Upper lobe of right lung (tissue), 1 donor: ENCODE measurements at regions not wholly inside any gene's neighbourhood (a gene's known extent, or its start where the extent isn't known, plus 50 kb on each side); places are given as distances from the start of the nearest gene placed in this dataset.

Source experiments
- ATAC-seq: fragments of 200-7000 bp; cut with Tn5 transposase; one replicate; pipeline ENCODE4 v1.9.1; 2020; ENCODE audit warnings: mild to moderate bottlenecking, moderate library complexity
- DNase-seq: peaks from one replicate; pipeline ENCODE4 v3.0.0-alpha.2; 2020
- H3K27ac ChIP-seq: fragments of 200-600 bp; one replicate; pipeline ENCODE4 v1.8.0; 2022
- H3K27me3 ChIP-seq: fragments of 200-600 bp; one replicate; pipeline ENCODE4 v1.8.0; 2022; ENCODE audit warnings: mild to moderate bottlenecking
- H3K36me3 ChIP-seq: fragments of 200-600 bp; one replicate; pipeline ENCODE4 v1.8.0; 2022
- H3K4me1 ChIP-seq: fragments of 200-600 bp; one replicate; pipeline ENCODE4 v1.8.0; 2022
- H3K4me3 ChIP-seq: fragments of 200-600 bp; one replicate; pipeline ENCODE4 v1.8.0; 2022; ENCODE audit warnings: mild to moderate bottlenecking
- H3K9me3 ChIP-seq: fragments of 200-600 bp; one replicate; pipeline ENCODE4 v1.8.0; 2022
- intact Hi-C: fragments of 100-400 bp; cut with DNase I; formaldehyde crosslinking; loops from one replicate; pipeline ENCODE4 v1.11.0; 2022
- TF ChIP-seq, protein P1 (sequence below): fragments of 200-600 bp; IDR thresholded peaks from one replicate; pipeline ENCODE4 v1.8.0; 2022; ENCODE audit warnings: antibody characterized with exemption
- donor health status: DM: no; HTN: yes; CAD: no; lungs with severe emphysema.

GRCh38 chr9:3049636-3050035 is 205.7 kb upstream of the PUM3 start:
- no peaks in the 10 kb centered on the region for H3K4me1 ChIP-seq
- intact Hi-C loops: no loop called here
- no peaks in the 10 kb centered on the region for H3K9me3 ChIP-seq
- no peak overlapping the region for H3K27ac ChIP-seq
- no peak for DNase-seq
- TF ChIP-seq, protein P1, sequence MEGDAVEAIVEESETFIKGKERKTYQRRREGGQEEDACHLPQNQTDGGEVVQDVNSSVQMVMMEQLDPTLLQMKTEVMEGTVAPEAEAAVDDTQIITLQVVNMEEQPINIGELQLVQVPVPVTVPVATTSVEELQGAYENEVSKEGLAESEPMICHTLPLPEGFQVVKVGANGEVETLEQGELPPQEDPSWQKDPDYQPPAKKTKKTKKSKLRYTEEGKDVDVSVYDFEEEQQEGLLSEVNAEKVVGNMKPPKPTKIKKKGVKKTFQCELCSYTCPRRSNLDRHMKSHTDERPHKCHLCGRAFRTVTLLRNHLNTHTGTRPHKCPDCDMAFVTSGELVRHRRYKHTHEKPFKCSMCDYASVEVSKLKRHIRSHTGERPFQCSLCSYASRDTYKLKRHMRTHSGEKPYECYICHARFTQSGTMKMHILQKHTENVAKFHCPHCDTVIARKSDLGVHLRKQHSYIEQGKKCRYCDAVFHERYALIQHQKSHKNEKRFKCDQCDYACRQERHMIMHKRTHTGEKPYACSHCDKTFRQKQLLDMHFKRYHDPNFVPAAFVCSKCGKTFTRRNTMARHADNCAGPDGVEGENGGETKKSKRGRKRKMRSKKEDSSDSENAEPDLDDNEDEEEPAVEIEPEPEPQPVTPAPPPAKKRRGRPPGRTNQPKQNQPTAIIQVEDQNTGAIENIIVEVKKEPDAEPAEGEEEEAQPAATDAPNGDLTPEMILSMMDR: no peak
- ATAC-seq: no peak
- no peaks in the 10 kb centered on the region for H3K36me3 ChIP-seq
- no peak overlapping the region for H3K4me3 ChIP-seq
- H3K27me3 ChIP-seq: no peaks in the 10 kb centered on the region

GRCh38 chr9:3047912-3048311 is 204.0 kb upstream of the PUM3 start:
- TF ChIP-seq, protein P1: no peak
- no peaks in the 10 kb centered on the region for H3K36me3 ChIP-seq
- no peaks in the 10 kb centered on the region for H3K27me3 ChIP-seq
- intact Hi-C loops: no loop called here
- H3K9me3 ChIP-seq: no peaks in the 10 kb centered on the region
- no peak overlapping the region for H3K4me3 ChIP-seq
- no peak overlapping the region for H3K27ac ChIP-seq
- ATAC-seq (no peak), DNase-seq (no peak)
- no peaks in the 10 kb centered on the region for H3K4me1 ChIP-seq

DNA sequence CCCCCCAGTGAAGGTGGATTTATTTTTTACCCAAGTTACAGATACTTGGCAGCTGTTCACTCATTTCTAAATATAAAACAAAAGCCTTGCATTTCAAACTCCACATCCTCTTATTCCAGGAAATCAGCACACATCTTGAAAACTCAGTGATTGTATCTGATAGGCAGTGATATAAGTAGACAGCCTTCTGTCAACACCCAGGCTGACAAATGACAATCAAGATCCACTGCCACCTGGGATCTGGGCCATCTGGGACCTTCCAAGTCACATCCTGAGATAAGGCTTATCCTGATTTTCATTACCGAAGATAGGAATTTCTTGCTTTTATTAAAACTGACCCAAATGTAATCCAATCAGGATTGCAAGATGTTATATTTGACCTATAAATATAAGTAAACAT is 201.3 kb upstream of the PUM3 start:
- H3K4me1 ChIP-seq: no peaks in the 10 kb centered on the region
- TF ChIP-seq, protein P1: no peak
- no peaks in the 10 kb centered on the region for H3K36me3 ChIP-seq
- intact Hi-C loops: no loop called here
- H3K4me3 ChIP-seq: no peak overlapping the region
- no peak for ATAC-seq
- no peak overlapping the region for H3K27ac ChIP-seq
- no peaks in the 10 kb centered on the region for H3K27me3 ChIP-seq
- no peak for DNase-seq
- no peaks in the 10 kb centered on the region for H3K9me3 ChIP-seq

GRCh38 chr9:3043369-3043768 is 199.5 kb upstream of the PUM3 start:
- Histone ChIP-seq H3K27me3 (no peaks in the 10 kb centered on the region), H3K27ac (no peak overlapping the region), H3K4me3 (no peak overlapping the region), H3K4me1 (no peaks in the 10 kb centered on the region), H3K9me3 (no peaks in the 10 kb centered on the region), H3K36me3 (no peaks in the 10 kb centered on the region)
- intact Hi-C loops: no loop called here
- ATAC-seq (no peak), DNase-seq (no peak)
- TF ChIP-seq, protein P1: no peak

- no peak for DNase-seq
Observed at GRCh38 chr9:3040761-3041160, 196.9 kb upstream of the PUM3 start.

DNA sequence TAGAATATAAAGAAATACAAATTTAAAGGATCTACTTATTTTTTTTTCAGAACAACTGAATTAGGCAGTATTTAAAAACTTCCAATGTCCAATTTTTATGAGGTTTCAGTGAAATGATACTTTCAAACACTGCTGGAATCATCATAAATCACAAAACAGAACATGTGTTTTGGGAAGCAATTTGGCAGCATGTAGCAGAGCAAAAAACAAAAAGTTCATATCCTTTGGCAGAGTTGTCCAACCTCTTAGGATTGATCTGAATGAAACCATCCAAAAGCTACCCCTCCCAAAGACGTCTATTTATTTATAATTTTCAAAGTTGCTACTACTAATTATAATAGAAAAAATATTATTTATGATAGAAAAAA is 192.4 kb upstream of the PUM3 start:
- intact Hi-C loops: no loop called here
- TF ChIP-seq, protein P1: no peak
- ATAC-seq (no peak), DNase-seq (no peak)
- Histone ChIP-seq H3K4me3 (no peak overlapping the region), H3K27ac (no peak overlapping the region), H3K36me3 (no peaks in the 10 kb centered on the region), H3K9me3 (no peaks in the 10 kb centered on the region), H3K4me1 (no peaks in the 10 kb centered on the region), H3K27me3 (no peaks in the 10 kb centered on the region)

More at GRCh38 chr9:3040761-3041160, 196.9 kb upstream of the PUM3 start:
- H3K36me3 ChIP-seq: no peaks in the 10 kb centered on the region
- no peak overlapping the region for H3K27ac ChIP-seq
- H3K4me3 ChIP-seq: no peak overlapping the region
- no peaks in the 10 kb centered on the region for H3K27me3 ChIP-seq
- no peaks in the 10 kb centered on the region for H3K4me1 ChIP-seq
- no peaks in the 10 kb centered on the region for H3K9me3 ChIP-seq
- intact Hi-C loops: no loop called here
- ATAC-seq: no peak
- TF ChIP-seq, protein P1: no peak
